ENCODE measurements at regions not wholly inside any gene's neighbourhood (a gene's known extent, or its start where the extent isn't known, plus 50 kb on each side); places are given as distances from the start of the nearest gene placed in this dataset.

- ATAC-seq (no peak), FAIRE-seq (no peak), DNase-seq (ENCODE audit: low read depth, low spot score) (no peak)
- SMC1A ChIA-PET (ENCODE audit: uncharacterized antibody, unreplicated experiment): no interaction called here
- no peaks in the 10 kb centered on the region for H3K9me3 ChIP-seq (replicated peaks; ENCODE audit: control insufficient read depth, insufficient read depth, low read length)
- H3K4me3 ChIP-seq: no peak overlapping the region
- CTCF ChIA-PET: no interaction called here
- POLR2A ChIA-PET: no interaction called here
- H3K27me3 ChIP-seq (replicated peaks in 1 of 2; ENCODE audit: control insufficient read depth in 2 of 2, insufficient read depth in 2 of 2, low read length in 1 of 2): peaks cover 2 to 6% of the 10 kb centered on the region in 2 experiments; a peak in 3 of 4 replicates
- H3K27ac ChIP-seq (ENCODE audit: control insufficient read depth, insufficient read depth): no peak overlapping the region
- RAD21 ChIA-PET (ENCODE audit: unreplicated experiment): no interaction called here
- no peaks in the 10 kb centered on the region for H3K36me3 ChIP-seq (ENCODE audit: control insufficient read depth in 2 of 2, insufficient read depth in 2 of 2, low read length in 1 of 2)
- H3K9ac ChIP-seq (ENCODE audit: control insufficient read depth, insufficient read depth, low read length): no peak overlapping the region
- no peaks in the 10 kb centered on the region for H3K4me1 ChIP-seq (ENCODE audit: control insufficient read depth, insufficient read depth, low read length)
- H3K4me2 ChIP-seq (ENCODE audit: control insufficient read depth, insufficient read depth): no peak overlapping the region
- H2AFZ ChIP-seq (ENCODE audit: control insufficient read depth, low read depth, low read length): no peak overlapping the region
- no TSS peak for BruUV-seq (replicated peaks)
- no peak for TF ChIP-seq RBBP5 (conservative IDR thresholded peaks at IDR 0.05)
- intact Hi-C loops (cut with micrococcal nuclease; ENCODE audit: unreplicated experiment) (no loop called here), in situ Hi-C loops (cut with MboI) (no loop called here)
- no peaks in the 10 kb centered on the region for H4K20me1 ChIP-seq (ENCODE audit: control insufficient read depth, insufficient read depth)
- no peaks in the 10 kb centered on the region for H3K79me2 ChIP-seq (ENCODE audit: control insufficient read depth, insufficient read depth, low read length)
- WGBS (ENCODE audit: insufficient coverage, insufficient replicate concordance, low lambda C conversion rate, missing lambda C conversion rate): 34% methylated on average over 11 of the region's 11 CpGs
These were observed 135.6 kb downstream of the ANKRD60 start for GRCh38 chr20:58092871-58093270.

GRCh38 chr20:58092353-58092752 is 136.1 kb downstream of the ANKRD60 start:
- BruUV-seq (replicated peaks): no TSS peak
- Histone ChIP-seq H3K9me3 (replicated peaks; ENCODE audit: control insufficient read depth, insufficient read depth, low read length) (no peaks in the 10 kb centered on the region), H3K36me3 (ENCODE audit: control insufficient read depth in 2 of 2, insufficient read depth in 2 of 2, low read length in 1 of 2) (no peaks in the 10 kb centered on the region), H4K20me1 (ENCODE audit: control insufficient read depth, insufficient read depth) (no peaks in the 10 kb centered on the region), H3K79me2 (ENCODE audit: control insufficient read depth, insufficient read depth, low read length) (no peaks in the 10 kb centered on the region), H3K4me1 (ENCODE audit: control insufficient read depth, insufficient read depth, low read length) (no peaks in the 10 kb centered on the region), H3K9ac (ENCODE audit: control insufficient read depth, insufficient read depth, low read length) (no peak overlapping the region), H2AFZ (ENCODE audit: control insufficient read depth, low read depth, low read length) (no peak overlapping the region), H3K27ac (ENCODE audit: control insufficient read depth, insufficient read depth) (no peak overlapping the region), H3K4me2 (ENCODE audit: control insufficient read depth, insufficient read depth) (no peak overlapping the region), H3K4me3 (no peak overlapping the region), H3K27me3 (replicated peaks in 1 of 2; ENCODE audit: control insufficient read depth in 2 of 2, insufficient read depth in 2 of 2, low read length in 1 of 2) (peaks cover 2 to 6% of the 10 kb centered on the region in 2 experiments; a peak in 3 of 4 replicates)
- ChIA-PET CTCF (no interaction called here), POLR2A (no interaction called here), RAD21 (ENCODE audit: unreplicated experiment) (no interaction called here), SMC1A (ENCODE audit: uncharacterized antibody, unreplicated experiment) (interaction anchor here (0.7 kb wide), 1 partner anchor 409 kb away, joined by 3 read pairs; no protein-coding TSS in a partner anchor)
- ATAC-seq (no peak), DNase-seq (ENCODE audit: low read depth, low spot score) (no peak), FAIRE-seq (no peak)
- WGBS (ENCODE audit: insufficient coverage, insufficient replicate concordance, low lambda C conversion rate, missing lambda C conversion rate): 43% methylated on average over 4 of the region's 4 CpGs
- intact Hi-C loops (cut with micrococcal nuclease; ENCODE audit: unreplicated experiment): no loop called here
- in situ Hi-C loops (cut with MboI): no loop called here
- TF ChIP-seq ETV6 (conservative IDR thresholded peaks at IDR 0.05 in 1 of 2, IDR thresholded peaks at IDR 0.05 in 1 of 2; ENCODE audit: borderline replicate concordance in 1 of 2, low read depth in 1 of 2) (no peak), YY1 (IDR thresholded peaks at IDR 0.05; ENCODE audit: low read depth, low read length) (no peak), IRF3 (IDR thresholded peaks at IDR 0.05) (no peak), NFXL1 (IDR thresholded peaks at IDR 0.05; ENCODE audit: borderline replicate concordance) (no peak), ZNF384 (IDR thresholded peaks at IDR 0.05; ENCODE audit: borderline replicate concordance, low read depth, low read length) (no peak), SUPT20H (IDR thresholded peaks at IDR 0.05; ENCODE audit: borderline replicate concordance, control insufficient read depth, low read depth, low read length) (no peak), BRCA1 (IDR thresholded peaks at IDR 0.05; ENCODE audit: low read depth, low read length) (no peak), PAX5 (IDR thresholded peaks at IDR 0.05; ENCODE audit: borderline replicate concordance, low read depth, low read length) (no peak), E4F1 (IDR thresholded peaks at IDR 0.05; ENCODE audit: borderline replicate concordance, partially characterized antibody) (no peak), BMI1 (IDR thresholded peaks at IDR 0.05; ENCODE audit: borderline replicate concordance) (no peak), E2F8 (IDR thresholded peaks at IDR 0.05; ENCODE audit: low read depth, partially characterized antibody) (no peak)

Measured in GM12878 (cell line).